ENCODE measurements at regions not wholly inside any gene's neighbourhood (a gene's known extent, or its start where the extent isn't known, plus 50 kb on each side); places are given as distances from the start of the nearest gene placed in this dataset.

GRCh38 chr12:111209811-111210210, 159.1 kb downstream of the PHETA1 start:
- Histone ChIP-seq H3K4me3 (no peak overlapping the region), H3K27ac (no peak overlapping the region), H3K36me3 (no peaks in the 10 kb centered on the region), H3K9me3 (no peaks in the 10 kb centered on the region), H3K4me1 (no peaks in the 10 kb centered on the region), H3K27me3 (peaks cover 0 to 39% (median 9%) of the 10 kb centered on the region in 3 donors)
- WGBS, 2 donors: 72 to 74% methylated on average over 4 of the region's 4 CpGs
- TF ChIP-seq CTCF (IDR thresholded peaks at IDR 0.05) (no peak), EP300 (IDR thresholded peaks at IDR 0.05) (no peak), POLR2AphosphoS5 (IDR thresholded peaks at IDR 0.05) (no peak), POLR2A (IDR thresholded peaks at IDR 0.05) (no peak)
- DNase-seq: no peak
- intact Hi-C loops (cut with DNase I): no loop called here

GRCh38 chr12:111207761-111208160, 161.1 kb downstream of the PHETA1 start:
- no peak for TF ChIP-seq EP300 (IDR thresholded peaks at IDR 0.05)
- no peak for TF ChIP-seq POLR2A (IDR thresholded peaks at IDR 0.05)
- no peak for TF ChIP-seq POLR2AphosphoS5 (IDR thresholded peaks at IDR 0.05)
- no peak for TF ChIP-seq CTCF (IDR thresholded peaks at IDR 0.05)
- Histone ChIP-seq H3K27me3 (peaks cover 0 to 43% (median 9%) of the 10 kb centered on the region in 3 donors), H3K36me3 (no peaks in the 10 kb centered on the region), H3K27ac (no peak overlapping the region), H3K4me1 (peaks cover 0 to 5% (median 2%) of the 10 kb centered on the region in 4 donors), H3K9me3 (no peaks in the 10 kb centered on the region), H3K4me3 (no peak overlapping the region)
- no peak for DNase-seq
- WGBS, 2 donors: 59 to 63% methylated on average over 3 of the region's 3 CpGs
- intact Hi-C loops (cut with DNase I): no loop called here

GRCh38 chr12:111204788-111205241, 164.1 kb downstream of the PHETA1 start:
- 85 to 87% methylated on average over 15 of the region's 15 CpGs for WGBS, 2 donors
- intact Hi-C loops (cut with DNase I): no loop called here

GRCh38 chr12:111203969-111204368, 164.9 kb downstream of the PHETA1 start:
- peaks cover 0 to 5% (median 2%) of the 10 kb centered on the region in 4 donors for H3K4me1 ChIP-seq
- peaks cover 0 to 37% (median 7%) of the 10 kb centered on the region in 3 donors for H3K27me3 ChIP-seq
- no peak overlapping the region for H3K27ac ChIP-seq
- DNase-seq: no peak
- WGBS, 2 donors: 54 to 75% methylated on average over 2 of the region's 2 CpGs
- no peak overlapping the region for H3K4me3 ChIP-seq
- no peak for TF ChIP-seq POLR2AphosphoS5 (IDR thresholded peaks at IDR 0.05)
- TF ChIP-seq CTCF (IDR thresholded peaks at IDR 0.05): no peak
- no peak for TF ChIP-seq EP300 (IDR thresholded peaks at IDR 0.05)
- TF ChIP-seq POLR2A (IDR thresholded peaks at IDR 0.05): no peak
- intact Hi-C loops (cut with DNase I): no loop called here
- H3K9me3 ChIP-seq: no peaks in the 10 kb centered on the region
- H3K36me3 ChIP-seq: no peaks in the 10 kb centered on the region

More at GRCh38 chr12:111204788-111205241, 164.1 kb downstream of the PHETA1 start:
- Histone ChIP-seq H3K36me3 (no peaks in the 10 kb centered on the region), H3K4me3 (no peak overlapping the region), H3K27me3 (peaks cover 0 to 44% (median 7%) of the 10 kb centered on the region in 3 donors), H3K27ac (no peak overlapping the region), H3K4me1 (peaks cover 0 to 5% (median 2%) of the 10 kb centered on the region in 4 donors), H3K9me3 (no peaks in the 10 kb centered on the region)
- DNase-seq: no peak
- TF ChIP-seq POLR2AphosphoS5 (IDR thresholded peaks at IDR 0.05) (no peak), EP300 (IDR thresholded peaks at IDR 0.05) (no peak), CTCF (IDR thresholded peaks at IDR 0.05) (no peak), POLR2A (IDR thresholded peaks at IDR 0.05) (no peak)

GRCh38 chr12:111203446-111203845, 165.4 kb downstream of the PHETA1 start:
- H3K36me3 ChIP-seq: no peaks in the 10 kb centered on the region
- no peaks in the 10 kb centered on the region for H3K9me3 ChIP-seq
- no peak overlapping the region for H3K4me3 ChIP-seq
- WGBS, 2 donors: 75 to 82% methylated on average over 4 of the region's 4 CpGs
- no peak overlapping the region for H3K27ac ChIP-seq
- intact Hi-C loops (cut with DNase I): no loop called here
- no peak for DNase-seq
- H3K4me1 ChIP-seq: peaks cover 0 to 5% (median 2%) of the 10 kb centered on the region in 4 donors
- H3K27me3 ChIP-seq: peaks cover 0 to 36% (median 7%) of the 10 kb centered on the region in 3 donors
- no peak for TF ChIP-seq CTCF (IDR thresholded peaks at IDR 0.05)
- TF ChIP-seq POLR2A (IDR thresholded peaks at IDR 0.05): no peak
- no peak for TF ChIP-seq POLR2AphosphoS5 (IDR thresholded peaks at IDR 0.05)
- no peak for TF ChIP-seq EP300 (IDR thresholded peaks at IDR 0.05)

Measured in sigmoid colon (tissue), 6 donors.